ENCODE measurements at regions not wholly inside any gene's neighbourhood (a gene's known extent, or its start where the extent isn't known, plus 50 kb on each side); places are given as distances from the start of the nearest gene placed in this dataset.
A peak's percentile ranks its signal among the peaks of the same experiment; 100 is the strongest.

- TF ChIP-seq REST (IDR thresholded peaks at IDR 0.05) = no peak
- no peak for TF ChIP-seq FOXA2 (IDR thresholded peaks at IDR 0.05)
- no peak for TF ChIP-seq YY1 (IDR thresholded peaks at IDR 0.05)
- no peak for TF ChIP-seq TAF1 (conservative IDR thresholded peaks at IDR 0.05)
- TF ChIP-seq RXRA (IDR thresholded peaks at IDR 0.05) = no peak
- TF ChIP-seq ATF3 (IDR thresholded peaks at IDR 0.05) = no peak
- TF ChIP-seq RAD21 (IDR thresholded peaks at IDR 0.05) = no peak
- no peak for TF ChIP-seq HNF4A (conservative IDR thresholded peaks at IDR 0.05)
Observed at GRCh38 chr13:79725841-79726240, 244.9 kb downstream of the NDFIP2 start (continued).

- H3K9ac ChIP-seq (ENCODE audit: low read depth in 1 of 2, low read length in 2 of 2) = no peak overlapping the region
Observed at GRCh38 chr13:79724348-79725103, 243.6 kb downstream of the NDFIP2 start.

GRCh38 chr13:79723519-79724024 is 242.6 kb downstream of the NDFIP2 start:
- no peak overlapping the region for H3K27ac ChIP-seq (ENCODE audit: low read depth in 1 of 2, low read length in 2 of 2)
- DNase-seq (ENCODE audit: low spot score) = no peak
- no peak overlapping the region for H3K4me3 ChIP-seq (ENCODE audit: low read depth in 1 of 3, low read length in 3 of 3)
- H3K9ac ChIP-seq (ENCODE audit: low read depth in 1 of 2, low read length in 2 of 2) = no peak overlapping the region
- WGBS = 72% methylated on average over 7 of the region's 7 CpGs
- no peaks in the 10 kb centered on the region for H3K27me3 ChIP-seq (ENCODE audit: control insufficient read depth in 4 of 4, insufficient read depth in 4 of 4, low read length in 3 of 4)
- peaks cover 0 to 3% (median 0%) of the 10 kb centered on the region in 4 donors for H3K9me3 ChIP-seq (ENCODE audit: control insufficient read depth in 4 of 4, low read length in 3 of 4)
- H3K36me3 ChIP-seq (ENCODE audit: control insufficient read depth in 4 of 4, insufficient read depth in 3 of 4, low read depth in 1 of 4, low read length in 3 of 4) = no peaks in the 10 kb centered on the region
- no peaks in the 10 kb centered on the region for H3K4me1 ChIP-seq (ENCODE audit: control insufficient read depth in 4 of 4, insufficient read depth in 4 of 4, low read length in 3 of 4)
- no peak for TF ChIP-seq HNF4A (conservative IDR thresholded peaks at IDR 0.05)
- TF ChIP-seq JUND (IDR thresholded peaks at IDR 0.05) = no peak
- TF ChIP-seq FOXA2 (IDR thresholded peaks at IDR 0.05) = no peak
- TF ChIP-seq REST (IDR thresholded peaks at IDR 0.05) = no peak
- TF ChIP-seq ZBTB33 (IDR thresholded peaks at IDR 0.05) = no peak
- no peak for TF ChIP-seq GABPA (IDR thresholded peaks at IDR 0.05 in 1 of 2, conservative IDR thresholded peaks at IDR 0.05 in 1 of 2)
- no peak for TF ChIP-seq RXRA (IDR thresholded peaks at IDR 0.05)
- no peak for TF ChIP-seq EGR1 (IDR thresholded peaks at IDR 0.05; ENCODE audit: low read depth in 2 of 2)
- no peak for TF ChIP-seq CTCF (IDR thresholded peaks at IDR 0.05; ENCODE audit: low read depth, low read length, missing input control)
- no peak for TF ChIP-seq SP1 (IDR thresholded peaks at IDR 0.05)
- TF ChIP-seq TAF1 (conservative IDR thresholded peaks at IDR 0.05) = no peak
- no peak for TF ChIP-seq RAD21 (IDR thresholded peaks at IDR 0.05)
- TF ChIP-seq ATF3 (IDR thresholded peaks at IDR 0.05) = no peak
- TF ChIP-seq HNF4G (IDR thresholded peaks at IDR 0.05) = no peak
- no peak for TF ChIP-seq YY1 (IDR thresholded peaks at IDR 0.05)
- TF ChIP-seq NR2F2 (IDR thresholded peaks at IDR 0.05) = no peak

More at GRCh38 chr13:79724348-79725103, 243.6 kb downstream of the NDFIP2 start:
- TF ChIP-seq SP1 (IDR thresholded peaks at IDR 0.05) (peak; percentile 17), YY1 (IDR thresholded peaks at IDR 0.05) (no peak)
- Histone ChIP-seq H3K4me1 (ENCODE audit: control insufficient read depth in 4 of 4, insufficient read depth in 4 of 4, low read length in 3 of 4) (no peaks in the 10 kb centered on the region), H3K9me3 (ENCODE audit: control insufficient read depth in 4 of 4, low read length in 3 of 4) (no peaks in the 10 kb centered on the region), H3K27me3 (ENCODE audit: control insufficient read depth in 4 of 4, insufficient read depth in 4 of 4, low read length in 3 of 4) (no peaks in the 10 kb centered on the region), H3K4me3 (ENCODE audit: low read depth in 1 of 3, low read length in 3 of 3) (no peak overlapping the region), H3K36me3 (ENCODE audit: control insufficient read depth in 4 of 4, insufficient read depth in 3 of 4, low read depth in 1 of 4, low read length in 3 of 4) (no peaks in the 10 kb centered on the region), H3K27ac (ENCODE audit: low read depth in 1 of 2, low read length in 2 of 2) (no peak overlapping the region)
- no peak for DNase-seq (ENCODE audit: low spot score)
- WGBS = 39% methylated on average over 3 of the region's 3 CpGs

All from liver (tissue), 8 donors.